Activated CD4-positive, alpha-beta T cell treated with anti-CD3 and anti-CD28 coated beads, Interleukin-2, amount 50 U/mL, for 48 hours (primary cell): ENCODE measurements at regions not wholly inside any gene's neighbourhood (a gene's known extent, or its start where the extent isn't known, plus 50 kb on each side); places are given as distances from the start of the nearest gene placed in this dataset.
"Not testable (repeated sequence)": the region's sequence is repeated elsewhere in the genome, so short reads cannot be mapped to it uniquely, and the experiment has no call there.

Source experiments
- DNase-seq, 2 experiments: peaks; one replicate each; pipeline ENCODE4 v3.0.0-alpha.2; 2020

- DNase-seq, result no peak
Observed at GRCh38 chr4:138348055-138348454, 105.9 kb upstream of the SLC7A11 start.

GRCh38 chr4:138347561-138347960 is 105.4 kb upstream of the SLC7A11 start:
- DNase-seq, result no peak

GRCh38 chr4:138344851-138345250 is 102.7 kb upstream of the SLC7A11 start:
- no peak for DNase-seq

GRCh38 chr4:138344054-138344453 is 101.9 kb upstream of the SLC7A11 start:
- no peak for DNase-seq

GRCh38 chr4:138341739-138342415 is 99.7 kb upstream of the SLC7A11 start:
- no peak for DNase-seq

- DNase-seq, result no peak
Observed at GRCh38 chr4:138338840-138339239, 96.7 kb upstream of the SLC7A11 start.

- DNase-seq, result not testable (repeated sequence)
Observed at GRCh38 chr4:138338222-138338621, 96.1 kb upstream of the SLC7A11 start.

- no peak for DNase-seq
Observed at GRCh38 chr4:138334346-138335016, 92.3 kb upstream of the SLC7A11 start.

GRCh38 chr4:138332415-138332814 is 90.3 kb upstream of the SLC7A11 start:
- not testable (repeated sequence) for DNase-seq

- DNase-seq, result no peak
Observed at GRCh38 chr4:138330531-138330930, 88.4 kb upstream of the SLC7A11 start.

- no peak for DNase-seq
Observed at GRCh38 chr4:138329506-138330070, 87.4 kb upstream of the SLC7A11 start.

GRCh38 chr4:138327338-138327737 is 85.2 kb upstream of the SLC7A11 start:
- no peak for DNase-seq

- no peak for DNase-seq
Observed at GRCh38 chr4:138320831-138321230, 78.7 kb upstream of the SLC7A11 start.

GRCh38 chr4:138320030-138320429 is 77.9 kb upstream of the SLC7A11 start:
- no peak for DNase-seq

- no peak for DNase-seq
Observed at GRCh38 chr4:138317175-138317748, 75.1 kb upstream of the SLC7A11 start.

GRCh38 chr4:138312536-138312911 is 70.4 kb upstream of the SLC7A11 start:
- no peak for DNase-seq

GRCh38 chr4:138311771-138312535 is 69.8 kb upstream of the SLC7A11 start:
- DNase-seq, result no peak

GRCh38 chr4:138310991-138311390 is 68.8 kb upstream of the SLC7A11 start:
- DNase-seq, result no peak

- DNase-seq, result no peak
Observed at GRCh38 chr4:138310498-138310897, 68.3 kb upstream of the SLC7A11 start.

GRCh38 chr4:138308356-138308755 is 66.2 kb upstream of the SLC7A11 start:
- no peak for DNase-seq

- DNase-seq, result no peak
Observed at GRCh38 chr4:138307319-138307718, 65.2 kb upstream of the SLC7A11 start.

GRCh38 chr4:138305050-138305449 is 62.9 kb upstream of the SLC7A11 start:
- DNase-seq, result no peak

- DNase-seq, result no peak
Observed at GRCh38 chr4:138301536-138301935, 59.4 kb upstream of the SLC7A11 start.
